H1 (cell line): ENCODE measurements at regions not wholly inside any gene's neighbourhood (a gene's known extent, or its start where the extent isn't known, plus 50 kb on each side); places are given as distances from the start of the nearest gene placed in this dataset.

ENCODE experiments used
- CTCF ChIA-PET: fragments of 300-600 bp; sonication (Branson Sonifier 250); formaldehyde crosslinking; loops from one replicate; lab custom pipeline; 2021; ENCODE audit not compliant: partially characterized antibody; lab: Charles Lee
- POLR2A ChIA-PET: fragments of 300-600 bp; sonication (Branson Sonifier 250); formaldehyde crosslinking; loops from one replicate; lab custom pipeline; 2021; ENCODE audit warnings: inconsistent platforms; ENCODE audit not compliant: partially characterized antibody; lab: Charles Lee
- DNase-seq, 2 experiments: peaks; one replicate each; pipeline versions ENCODE4 v3.0.0 to v3.0.0-alpha.2; 2010 to 2022; ENCODE audit warnings: low spot score in 2 of 2, low read depth in 1 of 2, mixed read lengths in 1 of 2
- FAIRE-seq: peaks from 2 replicates; lab custom pipeline; 2011; peaks lifted over from hg19 to GRCh38; lab: Jason Lieb, UNC
- H2AFZ ChIP-seq: 2 replicates; pipeline ENCODE4 v1.8.1; 2012; ENCODE audit warnings: low read length, inconsistent platforms
- H2AK5ac ChIP-seq: 2 replicates; pipeline ENCODE4 v1.6.1; 2013; ENCODE audit warnings: low read depth, low read length
- H2BK120ac ChIP-seq: replicated peaks from 2 replicates; pipeline ENCODE3; 2013; ENCODE audit warnings: low read depth, low read length, inconsistent platforms
- H2BK12ac ChIP-seq: 2 replicates; pipeline ENCODE4 v1.6.1; 2013; ENCODE audit warnings: low read depth, low read length
- H2BK15ac ChIP-seq: 2 replicates; pipeline ENCODE4 v1.6.1; 2013; ENCODE audit warnings: low read length
- H2BK20ac ChIP-seq: 2 replicates; pipeline ENCODE4 v1.6.1; 2013; ENCODE audit warnings: low read length
- H2BK5ac ChIP-seq: 2 replicates; pipeline ENCODE4 v1.6.1; 2013; ENCODE audit warnings: low read depth, low read length
- H3K14ac ChIP-seq: 2 replicates; pipeline ENCODE4 v1.6.1; 2013; ENCODE audit warnings: inconsistent platforms; ENCODE audit not compliant: insufficient read length
- H3K18ac ChIP-seq: 2 replicates; pipeline ENCODE4 v1.6.1; 2013; ENCODE audit warnings: low read length; ENCODE audit errors: extremely low read depth
- H3K23ac ChIP-seq: 2 replicates; pipeline ENCODE4 v1.6.1; 2013; ENCODE audit warnings: inconsistent platforms; ENCODE audit not compliant: insufficient read length
- H3K23me2 ChIP-seq: 2 replicates; pipeline ENCODE4 v1.6.1; 2013; ENCODE audit warnings: low read depth, low read length
- H3K27ac ChIP-seq: 2 replicates; pipeline ENCODE4 v1.6.1; 2011; ENCODE audit warnings: low read depth, low read length, inconsistent platforms
- H3K27me3 ChIP-seq, 4 experiments: replicated peaks in 1 of 4; 1 replicate in 1 of 4; 2 replicates in 3 of 4; pipeline versions ENCODE4 v1.6.1 to v1.8.1; 2011 to 2013; ENCODE audit warnings: low read length in 3 of 4, mild to moderate bottlenecking in 3 of 4, inconsistent platforms in 2 of 4, mixed read lengths in 2 of 4, moderate library complexity in 1 of 4; ENCODE audit not compliant: control insufficient read depth in 3 of 4, insufficient read depth in 3 of 4; ENCODE audit errors: extremely low read depth in 1 of 4
- H3K36me3 ChIP-seq, 4 experiments: 2 replicates each; pipeline versions ENCODE4 v1.6.1 to v1.8.1; 2011 to 2013; ENCODE audit warnings: mild to moderate bottlenecking in 4 of 4, low read length in 3 of 4, moderate library complexity in 2 of 4, control low read depth in 1 of 4, inconsistent platforms in 1 of 4; ENCODE audit not compliant: insufficient read depth in 4 of 4, control insufficient read depth in 2 of 4
- H3K4ac ChIP-seq: replicated peaks from 2 replicates; pipeline ENCODE3; 2013; ENCODE audit warnings: low read length, low read depth, mixed read lengths, inconsistent platforms; ENCODE audit not compliant: insufficient read length
- H3K4me1 ChIP-seq, 4 experiments: replicated peaks in 1 of 4; 1 replicate in 1 of 4; 2 replicates in 3 of 4; pipeline versions ENCODE4 v1.6.1 to v1.8.1; 2011 to 2013; ENCODE audit warnings: low read length in 3 of 4, inconsistent platforms in 2 of 4, mixed read lengths in 1 of 4; ENCODE audit not compliant: insufficient read depth in 4 of 4, control insufficient read depth in 3 of 4
- H3K4me2 ChIP-seq, 2 experiments: 2 replicates each; pipeline versions ENCODE4 v1.6.1 to v1.8.1; 2011 to 2013; ENCODE audit warnings: low read depth in 2 of 2, low read length in 2 of 2, control low read depth in 1 of 2, inconsistent platforms in 1 of 2, mild to moderate bottlenecking in 1 of 2; ENCODE audit not compliant: insufficient read depth in 1 of 2
- H3K4me3 ChIP-seq, 4 experiments: fragments of 200-600, 300-600 bp in 1 of 4; sonication (generic), shearing (Covaris generic), sonication (Bioruptor Twin) in 1 of 4; 2 replicates each; pipeline versions ENCODE4 v1.5.1 to v1.8.1; 2011 to 2016; ENCODE audit warnings: low read length in 4 of 4, low read depth in 3 of 4, control low read depth in 2 of 4, inconsistent platforms in 2 of 4, mild to moderate bottlenecking in 2 of 4, mixed read lengths in 1 of 4, moderate library complexity in 1 of 4; ENCODE audit not compliant: insufficient read depth in 2 of 4; ENCODE audit errors: extremely low read depth in 1 of 4
- H3K56ac ChIP-seq: replicated peaks from 2 replicates; pipeline ENCODE3; 2013; ENCODE audit warnings: low read depth, mild to moderate bottlenecking, mixed read lengths, low read length, inconsistent platforms; ENCODE audit not compliant: insufficient read length
- H3K79me1 ChIP-seq: 2 replicates; pipeline ENCODE4 v1.6.1; 2013; ENCODE audit warnings: low read depth, low read length, control low read depth
- H3K79me2 ChIP-seq, 2 experiments: 2 replicates each; pipeline versions ENCODE4 v1.6.1 to v1.8.1; 2012 to 2013; ENCODE audit warnings: low read length in 2 of 2, mild to moderate bottlenecking in 2 of 2, inconsistent platforms in 1 of 2; ENCODE audit not compliant: insufficient read depth in 2 of 2, control insufficient read depth in 1 of 2
- H3K9ac ChIP-seq, 4 experiments: replicated peaks in 1 of 4; 1 replicate in 1 of 4; 2 replicates in 3 of 4; pipeline versions ENCODE4 v1.6.1 to v1.8.1; 2011 to 2013; ENCODE audit warnings: low read depth in 3 of 4, low read length in 3 of 4, control low read depth in 2 of 4, mild to moderate bottlenecking in 2 of 4, moderate library complexity in 2 of 4, inconsistent platforms in 1 of 4; ENCODE audit errors: extremely low read depth in 1 of 4
- H3K9me3 ChIP-seq, 2 experiments: 2 replicates each; pipeline versions ENCODE4 v1.6.1 to v1.8.1; 2012 to 2013; ENCODE audit warnings: mild to moderate bottlenecking in 2 of 2, moderate library complexity in 2 of 2, control low read depth in 1 of 2, inconsistent platforms in 1 of 2, low read depth in 1 of 2, low read length in 1 of 2, mixed read lengths in 1 of 2; ENCODE audit not compliant: insufficient read depth in 2 of 2
- H4K20me1 ChIP-seq, 2 experiments: replicated peaks in 1 of 2; 2 replicates each; pipeline versions ENCODE3 to v1.8.1; 2011 to 2013; ENCODE audit warnings: inconsistent platforms in 2 of 2, low read length in 2 of 2, mild to moderate bottlenecking in 1 of 2; ENCODE audit not compliant: insufficient read depth in 2 of 2, control insufficient read depth in 1 of 2
- H4K5ac ChIP-seq: 2 replicates; pipeline ENCODE4 v1.6.1; 2013; ENCODE audit warnings: low read length, low read depth, mixed read lengths, inconsistent platforms; ENCODE audit not compliant: insufficient read length
- H4K8ac ChIP-seq: 2 replicates; pipeline ENCODE4 v1.8.0; 2013; ENCODE audit warnings: mild to moderate bottlenecking, moderate library complexity, low read length, inconsistent platforms; ENCODE audit not compliant: insufficient read depth; ENCODE audit errors: extremely low read depth
- H4K91ac ChIP-seq: replicated peaks from 2 replicates; pipeline ENCODE3; 2013; ENCODE audit warnings: low read length, mixed read lengths, inconsistent platforms; ENCODE audit not compliant: insufficient read length
- ASH2L ChIP-seq: fragments of 200-600, 300-600 bp; sonication (generic); IDR thresholded peaks from one replicate; pipeline ENCODE4 v1.7.1; 2017; ENCODE audit warnings: low read length
- BCL11A ChIP-seq, 2 experiments: IDR thresholded peaks; one replicate each; pipeline ENCODE4 v1.6.1; 2011; ENCODE audit warnings: low read depth in 2 of 2, low read length in 2 of 2, mild to moderate bottlenecking in 2 of 2
- BRCA1 ChIP-seq: IDR thresholded peaks from 2 replicates; pipeline ENCODE4 v1.6.1; 2012; ENCODE audit warnings: low read depth, low read length, improper control_type of control experiment
- CBX5 ChIP-seq: fragments of 300-800, 300-1000 bp; sonication (generic); IDR thresholded peaks from 2 replicates; pipeline ENCODE4 v1.7.1; 2016; ENCODE audit warnings: antibody characterized with exemption, low read length, low read depth
- CHD1 ChIP-seq: IDR thresholded peaks from 2 replicates; pipeline ENCODE4 v1.6.1; 2012; ENCODE audit warnings: low read depth, low read length, improper control_type of control experiment
- HDAC2 ChIP-seq, 2 experiments: fragments of 300-600 bp in 1 of 2; sonication (generic) in 1 of 2; IDR thresholded peaks; 2 replicates each; pipeline ENCODE4 v1.6.1; 2011 to 2012; ENCODE audit warnings: low read depth in 2 of 2, low read length in 2 of 2, mild to moderate bottlenecking in 2 of 2, moderate library complexity in 2 of 2, borderline replicate concordance in 1 of 2, inconsistent platforms in 1 of 2
- KDM1A ChIP-seq: fragments of 200-600, 300-600 bp; sonication (generic); IDR thresholded peaks from 2 replicates; pipeline ENCODE4 v1.7.1; 2016; ENCODE audit warnings: mild to moderate bottlenecking, low read length, borderline replicate concordance
- KDM5A ChIP-seq: fragments of 200-600 bp; IDR thresholded peaks from 2 replicates; pipeline ENCODE4 v1.7.1; 2012; ENCODE audit warnings: mild to moderate bottlenecking, low read length, inconsistent platforms, mixed read lengths
- NRF1 ChIP-seq: IDR thresholded peaks from 2 replicates; pipeline ENCODE4 v1.6.1; 2011; ENCODE audit warnings: mild to moderate bottlenecking, low read depth, low read length, improper control_type of control experiment
- POLR2A ChIP-seq, 2 experiments: IDR thresholded peaks; 1 replicate in 1 of 2; 2 replicates in 1 of 2; pipeline ENCODE4 v1.6.1; 2011; ENCODE audit warnings: low read depth in 2 of 2, low read length in 2 of 2, mild to moderate bottlenecking in 2 of 2; ENCODE audit errors: control extremely low read depth in 1 of 2
- RBBP5 ChIP-seq: IDR thresholded peaks from 2 replicates; pipeline ENCODE4 v1.7.1; 2012; ENCODE audit warnings: low read depth, mild to moderate bottlenecking, inconsistent platforms, low read length, moderate library complexity, borderline replicate concordance
- SAP30 ChIP-seq: fragments of 300-600 bp; sonication (generic); IDR thresholded peaks from 2 replicates; pipeline ENCODE4 v1.7.1; 2012; ENCODE audit warnings: low read length, moderate library complexity, mild to moderate bottlenecking, inconsistent platforms; ENCODE audit not compliant: insufficient read depth, insufficient replicate concordance
- SP1 ChIP-seq: IDR thresholded peaks from 2 replicates; pipeline ENCODE4 v1.6.1; 2011; ENCODE audit warnings: low read depth, low read length
- TCF12 ChIP-seq: IDR thresholded peaks from 2 replicates; pipeline ENCODE4 v1.6.1; 2011; ENCODE audit warnings: low read depth, mild to moderate bottlenecking, low read length
- TEAD4 ChIP-seq: IDR thresholded peaks from 2 replicates; pipeline ENCODE4 v1.6.1; 2012; ENCODE audit warnings: low read depth, low read length, inconsistent platforms, mixed read lengths
- WGBS, 2 experiments: shearing (Covaris generic) in 1 of 2; methylation state at CpG; one replicate each; pipeline versions ENCODE4 v1.1.6 to v1.1.7; 2013 to 2015; ENCODE audit warnings: low lambda C conversion rate in 2 of 2, mixed read lengths in 2 of 2, inconsistent platforms in 1 of 2, low coverage in 1 of 2, missing lambda C conversion rate in 1 of 2; ENCODE audit not compliant: insufficient replicate concordance in 2 of 2, insufficient coverage in 1 of 2, insufficient read length in 1 of 2; ENCODE audit errors: extremely low coverage in 1 of 2, missing lambda C conversion rate in 1 of 2; 5-methylcytosine and 5-hydroxymethylcytosine counted together

DNA sequence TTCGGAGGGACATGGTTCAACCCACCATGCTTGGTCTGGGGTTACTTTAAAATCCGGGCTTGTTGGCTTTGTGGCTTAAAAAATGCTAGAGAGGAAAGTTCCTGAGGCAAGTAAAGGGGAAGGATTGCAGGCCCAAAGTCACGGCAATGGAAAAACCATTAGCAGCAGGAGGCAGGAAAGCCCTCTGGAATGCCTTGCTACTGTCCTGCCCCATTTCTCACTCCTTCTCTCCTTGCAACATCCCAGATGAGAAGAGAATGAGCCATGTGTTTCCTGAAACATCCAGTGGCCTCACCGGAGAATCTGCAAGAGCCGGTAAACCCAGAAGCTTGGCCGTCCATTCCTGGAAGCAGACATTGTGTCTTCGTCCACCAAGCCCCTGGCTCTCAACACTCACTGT is 97.4 kb upstream of the LCLAT1 start:
- Histone ChIP-seq H2BK20ac (no peak overlapping the region), H2BK12ac (no peak overlapping the region), H4K20me1 (no peaks in the 10 kb centered on the region), H3K27me3 (no peaks in the 10 kb centered on the region), H3K4me2 (no peak overlapping the region), H4K91ac (no peak overlapping the region), H3K79me2 (no peaks in the 10 kb centered on the region), H2BK120ac (no peak overlapping the region), H3K23me2 (no peaks in the 10 kb centered on the region), H3K9me3 (no peaks in the 10 kb centered on the region), H2AFZ (no peak overlapping the region), H3K4ac (no peak overlapping the region), H3K56ac (no peak overlapping the region), H3K23ac (no peak overlapping the region), H2BK5ac (no peak overlapping the region), H4K8ac (no peak overlapping the region), H2AK5ac (no peak overlapping the region), H3K14ac (no peak overlapping the region), H3K27ac (no peak overlapping the region), H3K9ac (no peak overlapping the region), H3K79me1 (no peaks in the 10 kb centered on the region), H3K18ac (no peak overlapping the region), H4K5ac (no peak overlapping the region), H3K36me3 (no peaks in the 10 kb centered on the region), H3K4me3 (no peak overlapping the region), H2BK15ac (no peak overlapping the region), H3K4me1 (peaks cover 0 to 5% (median 2%) of the 10 kb centered on the region in 4 experiments; a peak in 3 of 7 replicates)
- 89% methylated on average over 7 of the region's 7 CpGs; no CpG with 5 or more reads in 1 of the 2 experiments for WGBS, 2 experiments
- ChIA-PET POLR2A (interaction anchor here (0.6 kb wide), 1 partner anchor 1651 kb away, joined by 3 read pairs; no protein-coding TSS in a partner anchor), CTCF (interaction anchor here (0.6 to 1.1 kb wide), 3 partner anchors 9 to 1065 kb away, joined by 3 to 4 read pairs (median 3); no protein-coding TSS in a partner anchor)
- no peak for DNase-seq
- FAIRE-seq, result no peak
- TF ChIP-seq HDAC2 (IDR thresholded peaks at IDR 0.05; ENCODE audit: borderline replicate concordance in 1 of 2, low read depth in 2 of 2, low read length in 2 of 2) (no peak), CBX5 (no peak), ASH2L (no peak), BCL11A (IDR thresholded peaks at IDR 0.05; ENCODE audit: low read depth in 2 of 2, low read length in 2 of 2) (no peak), SP1 (no peak), NRF1 (no peak), TEAD4 (no peak), RBBP5 (no peak), SAP30 (no peak), KDM5A (no peak), TCF12 (no peak), KDM1A (no peak), CHD1 (no peak), BRCA1 (no peak), POLR2A (IDR thresholded peaks at IDR 0.05; ENCODE audit: control extremely low read depth in 1 of 2, low read depth in 2 of 2, low read length in 2 of 2) (no peak)
